Esophagus (tissue), 2 donors: ENCODE measurements at regions not wholly inside any gene's neighbourhood (a gene's known extent, or its start where the extent isn't known, plus 50 kb on each side); places are given as distances from the start of the nearest gene placed in this dataset.

Source experiments
- H3K27ac ChIP-seq, 2 donors: one replicate each; pipeline ENCODE4 v1.5.1; 2013; ENCODE audit warnings: low read depth in 2 of 2, mild to moderate bottlenecking in 2 of 2, inconsistent platforms in 1 of 2, low read length in 1 of 2, moderate library complexity in 1 of 2
- H3K27me3 ChIP-seq, 2 donors: one replicate each; pipeline ENCODE4 v1.6.1; 2013; ENCODE audit warnings: low read length in 2 of 2, control low read depth in 1 of 2, mild to moderate bottlenecking in 1 of 2; ENCODE audit not compliant: insufficient read depth in 2 of 2, control insufficient read depth in 1 of 2
- H3K36me3 ChIP-seq, 2 donors: one replicate each; pipeline ENCODE4 v1.6.1; 2013; ENCODE audit warnings: low read length in 1 of 2; ENCODE audit not compliant: control insufficient read depth in 2 of 2, insufficient read depth in 2 of 2
- H3K4me1 ChIP-seq, 2 donors: one replicate each; pipeline ENCODE4 v1.6.1; 2013; ENCODE audit warnings: low read length in 1 of 2; ENCODE audit not compliant: control insufficient read depth in 2 of 2, insufficient read depth in 2 of 2
- H3K4me3 ChIP-seq, 2 donors: one replicate each; pipeline ENCODE4 v1.5.1; 2013; ENCODE audit warnings: low read length in 2 of 2, mild to moderate bottlenecking in 2 of 2, low read depth in 1 of 2, moderate library complexity in 1 of 2
- H3K9me3 ChIP-seq, 2 donors: one replicate each; pipeline ENCODE4 v1.6.1; 2013; ENCODE audit warnings: mild to moderate bottlenecking in 2 of 2, low read depth in 1 of 2, low read length in 1 of 2, moderate library complexity in 1 of 2; ENCODE audit not compliant: control insufficient read depth in 2 of 2, insufficient read depth in 1 of 2
- WGBS, 2 donors: extraction: QIAGEN DNeasy Blood & Tissue Kit; methylation state at CpG; one replicate each; pipeline ENCODE4 v1.1.7; 2013; 5-methylcytosine and 5-hydroxymethylcytosine counted together
- donor health status: healthy with polysubstance abuse.
- donor health status: Bipolar disorder and iron deficiency.

DNA sequence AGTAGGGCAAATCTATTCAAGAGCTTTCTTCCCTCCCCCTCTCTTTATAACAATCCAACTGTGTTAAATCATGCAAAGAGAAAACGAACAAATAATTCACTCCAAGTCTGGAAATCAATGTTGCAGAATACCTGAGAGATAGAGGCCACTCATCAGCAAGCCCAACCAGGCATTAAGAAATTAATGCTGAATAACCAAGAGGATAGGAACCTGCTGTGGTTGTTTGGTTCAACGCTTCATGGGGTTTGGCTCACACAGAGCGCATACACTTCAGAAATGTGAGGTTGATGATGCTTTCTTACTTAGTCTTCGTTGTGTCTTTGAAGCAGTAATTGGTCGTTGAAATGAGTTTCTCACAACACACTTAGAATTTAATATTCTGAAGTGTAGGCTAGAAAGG is 1540.0 kb upstream of the PABPC4L start:
- H3K27ac ChIP-seq = no peak overlapping the region
- 43 to 44% methylated on average over 5 of the region's 5 CpGs for WGBS, 2 donors
- H3K36me3 ChIP-seq = no peaks in the 10 kb centered on the region
- H3K27me3 ChIP-seq = no peaks in the 10 kb centered on the region
- no peaks in the 10 kb centered on the region for H3K9me3 ChIP-seq
- no peak overlapping the region for H3K4me3 ChIP-seq
- no peaks in the 10 kb centered on the region for H3K4me1 ChIP-seq

DNA sequence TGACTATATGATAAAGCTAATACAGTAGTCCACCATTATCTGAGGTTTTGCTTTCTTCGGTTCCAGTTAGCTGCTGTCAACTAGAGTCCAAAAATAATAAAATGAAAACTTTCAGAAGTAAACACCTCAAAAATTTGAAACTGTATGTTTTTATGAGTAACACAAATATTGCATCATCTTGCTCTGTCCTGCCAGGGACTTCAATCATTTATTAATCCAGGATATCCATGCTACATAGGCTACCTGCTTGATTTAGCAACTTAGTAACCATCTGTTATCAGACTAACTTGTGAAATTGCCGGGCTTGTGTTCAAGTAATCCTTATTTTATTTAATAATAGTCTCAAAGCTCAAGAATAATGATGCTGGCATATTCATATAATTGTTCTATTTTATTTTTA is 1537.8 kb upstream of the PABPC4L start:
- H3K27me3 ChIP-seq = no peaks in the 10 kb centered on the region
- no peak overlapping the region for H3K4me3 ChIP-seq
- WGBS, 2 donors = 82% methylated on average over 2 of the region's 2 CpGs
- H3K27ac ChIP-seq = no peak overlapping the region
- H3K9me3 ChIP-seq = no peaks in the 10 kb centered on the region
- H3K4me1 ChIP-seq = no peaks in the 10 kb centered on the region
- H3K36me3 ChIP-seq = no peaks in the 10 kb centered on the region

DNA sequence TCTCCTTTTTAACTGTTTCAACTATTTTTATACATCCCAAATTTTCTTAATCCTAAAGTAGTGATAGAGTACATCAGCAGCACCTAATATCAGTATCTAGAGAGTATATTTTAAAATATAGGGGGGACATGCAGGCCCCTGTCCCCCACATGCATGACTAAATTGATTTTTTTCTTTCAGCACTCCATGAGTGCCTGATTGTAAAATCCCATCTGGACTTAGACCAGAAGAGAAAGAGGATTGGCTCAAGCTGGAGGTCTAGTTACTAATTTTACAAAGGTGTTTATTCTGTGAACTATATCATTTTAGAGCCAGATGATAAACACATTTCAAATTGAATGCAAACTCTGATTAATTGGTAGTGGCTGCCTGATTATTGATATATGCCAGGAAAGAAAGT is 1533.9 kb upstream of the PABPC4L start:
- no peaks in the 10 kb centered on the region for H3K36me3 ChIP-seq
- H3K27me3 ChIP-seq = no peaks in the 10 kb centered on the region
- H3K9me3 ChIP-seq = no peaks in the 10 kb centered on the region
- H3K4me1 ChIP-seq = no peaks in the 10 kb centered on the region
- no peak overlapping the region for H3K27ac ChIP-seq
- H3K4me3 ChIP-seq = no peak overlapping the region

DNA sequence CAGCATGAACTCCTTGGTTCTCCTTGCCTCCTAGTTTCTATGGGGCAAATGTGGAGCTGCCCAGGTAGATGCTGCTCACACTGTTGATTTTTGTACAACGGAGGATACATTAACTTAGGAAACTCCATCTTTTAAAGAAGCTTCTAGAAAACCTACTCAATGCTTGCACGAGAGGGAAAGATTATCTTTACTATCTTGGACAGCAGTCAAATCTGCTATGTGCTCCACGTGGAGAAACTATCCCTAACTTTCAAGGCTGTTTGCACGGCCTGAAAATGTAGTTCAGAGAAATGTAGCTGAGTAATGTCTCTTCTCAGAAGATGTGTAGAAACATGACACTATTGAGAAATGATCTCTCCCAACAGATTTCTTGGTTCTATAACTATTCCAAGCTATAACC is 1530.9 kb upstream of the PABPC4L start:
- Histone ChIP-seq H3K4me1 (no peaks in the 10 kb centered on the region), H3K27me3 (no peaks in the 10 kb centered on the region), H3K9me3 (no peaks in the 10 kb centered on the region), H3K36me3 (no peaks in the 10 kb centered on the region), H3K4me3 (no peak overlapping the region), H3K27ac (no peak overlapping the region)
- 71 to 75% methylated on average over 4 of the region's 4 CpGs for WGBS, 2 donors

DNA sequence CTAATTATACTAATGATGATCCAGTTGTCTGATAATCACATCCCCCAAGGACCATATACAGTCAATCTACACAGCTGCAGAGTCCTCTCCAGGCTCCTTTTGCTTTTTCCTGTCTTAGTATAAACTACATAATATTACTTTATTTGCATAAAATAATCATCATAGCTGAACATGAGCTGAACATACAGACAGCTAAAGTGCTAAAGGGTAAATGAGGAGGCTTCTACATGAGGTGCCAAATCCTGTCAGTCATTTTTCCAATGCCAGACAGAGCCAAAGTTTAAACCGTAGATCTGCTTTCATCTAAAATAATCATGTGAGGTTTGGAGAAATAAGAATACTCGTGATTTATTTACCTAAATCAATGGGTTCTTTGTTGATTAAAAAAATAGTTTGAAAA is 1530.1 kb upstream of the PABPC4L start:
- 68 to 72% methylated on average over 2 of the region's 2 CpGs for WGBS, 2 donors
- Histone ChIP-seq H3K9me3 (no peaks in the 10 kb centered on the region), H3K36me3 (no peaks in the 10 kb centered on the region), H3K27me3 (no peaks in the 10 kb centered on the region), H3K4me1 (no peaks in the 10 kb centered on the region), H3K27ac (no peak overlapping the region), H3K4me3 (no peak overlapping the region)

DNA sequence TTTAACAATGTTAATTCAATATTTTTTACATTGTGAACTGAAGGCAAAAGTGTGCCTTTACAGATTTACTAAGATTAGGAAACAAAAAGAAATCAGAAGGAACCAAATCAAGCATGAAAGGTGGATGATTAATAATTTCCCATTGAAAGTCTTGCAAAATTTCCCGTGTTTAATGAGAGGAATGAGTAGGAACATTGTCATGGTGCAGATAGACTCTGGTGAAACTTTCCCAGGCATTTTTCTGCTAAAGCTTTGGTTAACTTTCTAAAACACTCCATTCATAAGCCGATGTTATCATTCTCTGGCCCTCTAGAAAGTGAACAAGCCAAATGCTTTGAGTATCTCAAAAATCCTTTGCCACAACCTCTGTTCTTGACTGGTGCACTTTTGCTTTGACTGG is 1522.8 kb upstream of the PABPC4L start:
- Histone ChIP-seq H3K27me3 (no peaks in the 10 kb centered on the region), H3K36me3 (no peaks in the 10 kb centered on the region)
- WGBS, 2 donors = 55% methylated on average over 2 of the region's 2 CpGs

DNA sequence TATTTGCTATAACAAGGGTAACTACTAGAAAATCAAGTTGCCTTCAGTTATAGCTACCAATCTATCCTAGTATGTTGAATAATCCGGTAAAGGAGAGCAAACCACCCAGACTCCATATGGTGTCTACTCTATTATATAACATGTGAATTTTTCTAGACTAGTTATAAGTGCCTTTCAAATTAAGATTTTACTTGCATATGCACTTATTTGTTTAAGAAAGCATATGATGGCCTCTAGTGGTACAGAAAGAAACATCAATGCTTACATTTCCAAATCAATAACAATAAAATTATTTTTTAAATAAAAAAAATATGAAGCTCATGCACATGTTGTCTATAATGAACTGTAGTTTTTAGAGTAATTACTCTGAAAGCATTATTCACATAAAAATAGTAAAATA is 1516.4 kb upstream of the PABPC4L start:
- H3K36me3 ChIP-seq = no peaks in the 10 kb centered on the region
- no peaks in the 10 kb centered on the region for H3K27me3 ChIP-seq
- WGBS, 2 donors = 86 to 93% methylated on average over 1 of the region's 1 CpG
- no peak overlapping the region for H3K27ac ChIP-seq
- no peaks in the 10 kb centered on the region for H3K4me1 ChIP-seq
- H3K4me3 ChIP-seq = no peak overlapping the region
- no peaks in the 10 kb centered on the region for H3K9me3 ChIP-seq

More for the DNA sequence above, 1522.8 kb upstream of the PABPC4L start:
- Histone ChIP-seq H3K4me3 (no peak overlapping the region), H3K27ac (no peak overlapping the region), H3K4me1 (no peaks in the 10 kb centered on the region), H3K9me3 (no peaks in the 10 kb centered on the region)

DNA sequence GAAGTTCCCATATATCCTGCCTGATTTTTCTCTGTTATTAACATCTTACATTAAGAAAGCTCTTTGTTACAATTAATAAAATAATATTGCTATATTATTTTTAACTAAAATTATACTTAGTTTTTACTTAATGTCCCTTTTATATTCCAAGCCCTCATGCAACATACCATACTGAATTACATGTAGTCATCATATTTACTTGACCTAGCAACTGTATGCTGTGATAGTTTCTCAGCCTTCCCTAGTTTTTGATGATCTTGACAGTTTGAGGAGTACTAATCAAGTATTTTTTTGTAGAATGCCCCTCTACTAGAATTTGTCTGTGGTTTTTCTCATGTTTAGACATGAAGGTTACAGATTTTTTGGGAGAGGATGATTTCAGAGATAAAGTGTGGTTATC is 1503.8 kb upstream of the PABPC4L start:
- H3K4me1 ChIP-seq = no peaks in the 10 kb centered on the region
- no peak overlapping the region for H3K27ac ChIP-seq
- H3K27me3 ChIP-seq = no peaks in the 10 kb centered on the region
- no peaks in the 10 kb centered on the region for H3K36me3 ChIP-seq
- no peak overlapping the region for H3K4me3 ChIP-seq
- H3K9me3 ChIP-seq = no peaks in the 10 kb centered on the region

DNA sequence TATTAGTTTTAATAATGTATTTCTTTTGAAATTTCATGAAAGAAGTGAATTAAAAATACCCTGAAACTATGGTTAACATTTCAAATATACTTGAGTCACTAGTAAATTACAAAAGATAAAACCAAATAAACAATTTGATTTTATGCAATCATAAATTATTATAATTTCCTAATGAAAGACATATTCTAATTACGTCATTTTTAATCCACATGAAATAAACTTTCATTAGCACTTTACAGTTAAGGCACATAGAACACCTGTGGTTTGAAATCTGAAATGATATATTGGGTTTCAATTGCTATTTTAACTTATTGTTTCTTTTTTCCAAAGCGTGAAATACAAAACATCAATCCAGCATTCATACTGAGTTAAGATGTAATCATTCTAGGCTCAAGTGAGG is 1492.5 kb upstream of the PABPC4L start:
- Histone ChIP-seq H3K27me3 (no peaks in the 10 kb centered on the region), H3K4me3 (no peak overlapping the region), H3K36me3 (no peaks in the 10 kb centered on the region), H3K9me3 (no peaks in the 10 kb centered on the region), H3K27ac (no peak overlapping the region), H3K4me1 (no peaks in the 10 kb centered on the region)
- 74 to 81% methylated on average over 2 of the region's 2 CpGs for WGBS, 2 donors

DNA sequence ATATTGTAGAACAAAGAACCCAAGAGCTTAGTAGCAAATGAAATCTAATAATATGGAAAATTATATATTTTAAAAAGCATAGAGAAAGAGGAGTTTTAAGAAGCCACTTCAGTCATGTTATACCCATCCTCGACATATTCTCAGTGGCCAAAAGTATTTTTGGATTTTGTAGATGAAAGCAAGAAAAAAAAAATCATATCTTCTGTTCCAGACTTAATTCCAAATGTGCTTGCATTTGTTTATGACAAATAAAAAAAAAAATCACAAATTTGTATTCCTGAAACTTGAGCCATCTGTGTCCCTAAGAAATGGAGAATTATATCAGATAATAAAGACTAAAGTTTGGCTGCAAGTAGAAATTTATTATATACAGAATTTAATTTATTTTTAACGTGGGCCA is 1482.4 kb upstream of the PABPC4L start:
- H3K27me3 ChIP-seq = no peaks in the 10 kb centered on the region
- WGBS, 2 donors = 71 to 79% methylated on average over 2 of the region's 2 CpGs
- no peaks in the 10 kb centered on the region for H3K4me1 ChIP-seq

More for the DNA sequence above, 1482.4 kb upstream of the PABPC4L start:
- no peaks in the 10 kb centered on the region for H3K9me3 ChIP-seq
- H3K27ac ChIP-seq = no peak overlapping the region
- no peak overlapping the region for H3K4me3 ChIP-seq
- no peaks in the 10 kb centered on the region for H3K36me3 ChIP-seq
